HEK293 (cell line): ENCODE measurements at regions not wholly inside any gene's neighbourhood (a gene's known extent, or its start where the extent isn't known, plus 50 kb on each side); places are given as distances from the start of the nearest gene placed in this dataset.
"Not testable (repeated sequence)": the region's sequence is repeated elsewhere in the genome, so short reads cannot be mapped to it uniquely, and the experiment has no call there.

Experiments
- CTCF ChIA-PET: fragments of 350-600 bp; formaldehyde crosslinking; extraction: SDS; loops from one replicate; lab custom pipeline; 2021; ENCODE audit warnings: antibody characterized with exemption; lab: Yijun Ruan, JAX
- POLR2A ChIA-PET: fragments of 300-600 bp; formaldehyde crosslinking; extraction: SDS; loops from one replicate; lab custom pipeline; 2020; ENCODE audit warnings: antibody characterized with exemption, inconsistent platforms; lab: Yijun Ruan, JAX
- H3K27ac ChIP-seq: fragments of 200-500 bp; sonication (Bioruptor generic); 2 replicates; pipeline ENCODE4 v1.5.1; 2014; ENCODE audit warnings: low read depth, low read length, control low read depth, inconsistent platforms; ENCODE audit errors: extremely low read depth
- H3K36me3 ChIP-seq, 2 experiments: fragments of 200-500 bp in 1 of 2; sonication (Bioruptor generic) in 1 of 2; 1 replicate in 1 of 2; 2 replicates in 1 of 2; pipeline ENCODE4 v1.5.1; 2014 to 2017; ENCODE audit warnings: inconsistent platforms in 2 of 2, low read length in 2 of 2; ENCODE audit not compliant: control insufficient read depth in 2 of 2, insufficient read depth in 1 of 2
- H3K4me1 ChIP-seq: fragments of 200-500 bp; sonication (Bioruptor generic); 2 replicates; pipeline ENCODE4 v1.5.1; 2014; ENCODE audit warnings: mild to moderate bottlenecking, low read length, inconsistent platforms; ENCODE audit not compliant: control insufficient read depth, insufficient read depth
- H3K4me3 ChIP-seq: 2 replicates; pipeline ENCODE4 v1.5.1; 2011; ENCODE audit warnings: low read depth, mild to moderate bottlenecking, control low read depth, low read length, moderate library complexity
- H3K9me3 ChIP-seq: fragments of 200-500 bp; sonication (Bioruptor generic); 2 replicates; pipeline ENCODE4 v1.5.1; 2014; ENCODE audit warnings: low read depth, low read length, inconsistent platforms; ENCODE audit not compliant: control insufficient read depth, insufficient read depth
- EGR2 ChIP-seq: fragments of 450-650 bp; formaldehyde crosslinking; IDR thresholded peaks from 2 replicates; pipeline ENCODE4 v1.5.1; 2016; ENCODE audit warnings: low read depth, missing biosample characterization, missing genetic modification characterization
- FEZF1 ChIP-seq: fragments of 450-650 bp; formaldehyde crosslinking; IDR thresholded peaks from 2 replicates; pipeline ENCODE4 v1.5.1; 2016; ENCODE audit warnings: missing biosample characterization, missing genetic modification characterization
- GFI1B ChIP-seq: fragments of 450-650 bp; formaldehyde crosslinking; IDR thresholded peaks from 2 replicates; pipeline ENCODE4 v1.5.1; 2016; ENCODE audit warnings: missing biosample characterization, missing genetic modification characterization
- GLIS1 ChIP-seq: fragments of 450-650 bp; formaldehyde crosslinking; IDR thresholded peaks from 2 replicates; pipeline ENCODE4 v1.5.1; 2016; ENCODE audit warnings: missing biosample characterization, missing genetic modification characterization
- KLF16 ChIP-seq: fragments of 450-650 bp; formaldehyde crosslinking; IDR thresholded peaks from 2 replicates; pipeline ENCODE4 v1.5.1; 2017; ENCODE audit warnings: missing biosample characterization, missing genetic modification characterization
- YY2 ChIP-seq: fragments of 450-650 bp; formaldehyde crosslinking; IDR thresholded peaks from 2 replicates; pipeline ENCODE4 v1.5.1; 2016; ENCODE audit warnings: missing biosample characterization, missing genetic modification characterization
- ZBTB17 ChIP-seq: fragments of 450-650 bp; formaldehyde crosslinking; IDR thresholded peaks from 2 replicates; pipeline ENCODE4 v1.5.1; 2016; ENCODE audit warnings: missing biosample characterization, missing genetic modification characterization
- ZBTB21 ChIP-seq: fragments of 450-650 bp; formaldehyde crosslinking; IDR thresholded peaks from 2 replicates; pipeline ENCODE4 v1.5.1; 2017; ENCODE audit warnings: missing biosample characterization, missing genetic modification characterization
- ZFHX2 ChIP-seq: fragments of 450-650 bp; formaldehyde crosslinking; conservative IDR thresholded peaks from 2 replicates; pipeline ENCODE4 v1.5.1; 2016; ENCODE audit warnings: missing biosample characterization, missing genetic modification characterization
- ZFP41 ChIP-seq: fragments of 450-650 bp; formaldehyde crosslinking; IDR thresholded peaks from 2 replicates; pipeline ENCODE4 v1.5.1; 2016; ENCODE audit warnings: missing biosample characterization, missing genetic modification characterization, borderline replicate concordance
- ZIC2 ChIP-seq: fragments of 450-650 bp; formaldehyde crosslinking; IDR thresholded peaks from 2 replicates; pipeline ENCODE4 v1.5.1; 2016; ENCODE audit warnings: missing biosample characterization, missing genetic modification characterization
- ZNF146 ChIP-seq: fragments of 450-650 bp; formaldehyde crosslinking; IDR thresholded peaks from 2 replicates; pipeline ENCODE4 v1.5.1; 2016; ENCODE audit warnings: missing biosample characterization, missing genetic modification characterization
- ZNF155 ChIP-seq: fragments of 450-650 bp; formaldehyde crosslinking; IDR thresholded peaks from 2 replicates; pipeline ENCODE4 v1.5.1; 2016; ENCODE audit warnings: missing biosample characterization, missing genetic modification characterization
- ZNF169 ChIP-seq: fragments of 450-650 bp; formaldehyde crosslinking; IDR thresholded peaks from 2 replicates; pipeline ENCODE4 v1.5.1; 2016; ENCODE audit warnings: missing biosample characterization, missing genetic modification characterization
- ZNF19 ChIP-seq: fragments of 450-650 bp; formaldehyde crosslinking; IDR thresholded peaks from 2 replicates; pipeline ENCODE4; 2016; ENCODE audit warnings: missing biosample characterization, missing genetic modification characterization, low read depth
- ZNF214 ChIP-seq: fragments of 450-650 bp; formaldehyde crosslinking; IDR thresholded peaks from 2 replicates; pipeline ENCODE4 v1.5.1; 2017; ENCODE audit warnings: missing biosample characterization, mild to moderate bottlenecking, missing genetic modification characterization, borderline replicate concordance
- ZNF660 ChIP-seq: fragments of 450-650 bp; IDR thresholded peaks from 2 replicates; pipeline ENCODE4 v1.5.1; 2018; ENCODE audit warnings: missing biosample characterization, mild to moderate bottlenecking, missing genetic modification characterization
- ZNF701 ChIP-seq: fragments of 450-650 bp; formaldehyde crosslinking; IDR thresholded peaks from 2 replicates; pipeline ENCODE4 v1.5.1; 2016; ENCODE audit warnings: missing biosample characterization, missing genetic modification characterization
- ZNF777 ChIP-seq: fragments of 450-650 bp; formaldehyde crosslinking; IDR thresholded peaks from 2 replicates; pipeline ENCODE4 v1.5.1; 2017; ENCODE audit warnings: missing biosample characterization, missing genetic modification characterization, borderline replicate concordance
- ZNF830 ChIP-seq: fragments of 450-650 bp; IDR thresholded peaks from 2 replicates; pipeline ENCODE4 v1.5.0; 2018; ENCODE audit warnings: missing biosample characterization, missing genetic modification characterization, low read depth, mild to moderate bottlenecking, moderate library complexity
- ZNF843 ChIP-seq: fragments of 450-650 bp; formaldehyde crosslinking; IDR thresholded peaks from 2 replicates; pipeline ENCODE4 v1.5.1; 2016; ENCODE audit warnings: missing biosample characterization, missing genetic modification characterization
- ZSCAN16 ChIP-seq: fragments of 450-650 bp; formaldehyde crosslinking; IDR thresholded peaks from 2 replicates; pipeline ENCODE4 v1.5.1; 2016; ENCODE audit warnings: missing biosample characterization, missing genetic modification characterization
- TF ChIP-seq, protein P1 (sequence below): fragments of 450-650 bp; formaldehyde crosslinking; conservative IDR thresholded peaks from 2 replicates; pipeline ENCODE4 v1.5.1; 2016; ENCODE audit warnings: low read depth, missing biosample characterization, missing genetic modification characterization
- TF ChIP-seq, protein P2 (sequence below): fragments of 450-650 bp; formaldehyde crosslinking; IDR thresholded peaks from 2 replicates; pipeline ENCODE4 v1.5.1; 2016; ENCODE audit warnings: missing biosample characterization, missing genetic modification characterization
- TF ChIP-seq, protein P3 (sequence below): fragments of 450-650 bp; formaldehyde crosslinking; IDR thresholded peaks from 2 replicates; pipeline ENCODE4 v1.5.1; 2017; ENCODE audit warnings: missing biosample characterization, mild to moderate bottlenecking, missing genetic modification characterization, moderate library complexity

DNA sequence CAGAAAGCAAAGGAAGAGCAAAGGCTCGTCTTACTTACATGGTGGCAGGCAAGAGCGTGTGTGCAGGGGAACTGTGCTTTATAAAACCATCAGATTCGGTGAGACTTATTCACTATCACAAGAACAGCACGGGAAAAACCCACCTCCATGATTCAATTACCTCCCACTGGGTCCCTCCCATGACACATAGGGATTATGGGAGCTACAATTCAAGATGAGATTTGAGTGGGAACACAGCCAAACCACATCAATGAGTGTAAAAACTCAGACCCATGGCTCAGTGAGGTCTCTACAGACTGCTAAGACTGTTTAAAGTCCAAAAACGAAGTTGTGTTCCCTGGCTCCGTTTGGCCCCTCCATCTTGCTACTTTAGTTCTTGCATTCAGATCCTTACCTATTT, 79.2 kb upstream of the MINDY3 start:
- H3K4me3 ChIP-seq, POLR2A ChIA-PET, H3K27ac ChIP-seq, H3K36me3 ChIP-seq, H3K9me3 ChIP-seq, H3K4me1 ChIP-seq, CTCF ChIA-PET: not testable (repeated sequence)
- peak; percentile 51 for TF ChIP-seq ZFHX2 (tag by site-specific recombination)
- TF ChIP-seq ZIC2 (tag by site-specific recombination) = peak; percentile 54
- TF ChIP-seq, protein P1, sequence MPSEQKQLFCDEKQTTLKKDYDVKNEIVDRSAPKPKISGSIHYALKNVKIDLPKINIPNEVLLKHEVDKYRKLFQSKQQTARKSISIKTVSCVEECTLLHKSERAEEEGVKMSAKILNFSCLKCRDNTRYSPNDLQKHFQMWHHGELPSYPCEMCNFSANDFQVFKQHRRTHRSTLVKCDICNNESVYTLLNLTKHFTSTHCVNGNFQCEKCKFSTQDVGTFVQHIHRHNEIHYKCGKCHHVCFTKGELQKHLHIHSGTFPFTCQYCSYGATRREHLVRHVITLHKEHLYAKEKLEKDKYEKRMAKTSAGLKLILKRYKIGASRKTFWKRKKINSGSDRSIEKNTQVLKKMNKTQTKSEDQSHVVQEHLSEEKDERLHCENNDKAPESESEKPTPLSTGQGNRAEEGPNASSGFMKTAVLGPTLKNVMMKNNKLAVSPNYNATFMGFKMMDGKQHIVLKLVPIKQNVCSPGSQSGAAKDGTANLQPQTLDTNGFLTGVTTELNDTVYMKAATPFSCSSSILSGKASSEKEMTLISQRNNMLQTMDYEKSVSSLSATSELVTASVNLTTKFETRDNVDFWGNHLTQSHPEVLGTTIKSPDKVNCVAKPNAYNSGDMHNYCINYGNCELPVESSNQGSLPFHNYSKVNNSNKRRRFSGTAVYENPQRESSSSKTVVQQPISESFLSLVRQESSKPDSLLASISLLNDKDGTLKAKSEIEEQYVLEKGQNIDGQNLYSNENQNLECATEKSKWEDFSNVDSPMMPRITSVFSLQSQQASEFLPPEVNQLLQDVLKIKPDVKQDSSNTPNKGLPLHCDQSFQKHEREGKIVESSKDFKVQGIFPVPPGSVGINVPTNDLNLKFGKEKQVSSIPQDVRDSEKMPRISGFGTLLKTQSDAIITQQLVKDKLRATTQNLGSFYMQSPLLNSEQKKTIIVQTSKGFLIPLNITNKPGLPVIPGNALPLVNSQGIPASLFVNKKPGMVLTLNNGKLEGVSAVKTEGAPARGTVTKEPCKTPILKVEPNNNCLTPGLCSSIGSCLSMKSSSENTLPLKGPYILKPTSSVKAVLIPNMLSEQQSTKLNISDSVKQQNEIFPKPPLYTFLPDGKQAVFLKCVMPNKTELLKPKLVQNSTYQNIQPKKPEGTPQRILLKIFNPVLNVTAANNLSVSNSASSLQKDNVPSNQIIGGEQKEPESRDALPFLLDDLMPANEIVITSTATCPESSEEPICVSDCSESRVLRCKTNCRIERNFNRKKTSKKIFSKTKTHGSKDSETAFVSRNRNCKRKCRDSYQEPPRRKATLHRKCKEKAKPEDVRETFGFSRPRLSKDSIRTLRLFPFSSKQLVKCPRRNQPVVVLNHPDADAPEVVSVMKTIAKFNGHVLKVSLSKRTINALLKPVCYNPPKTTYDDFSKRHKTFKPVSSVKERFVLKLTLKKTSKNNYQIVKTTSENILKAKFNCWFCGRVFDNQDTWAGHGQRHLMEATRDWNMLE (tag by site-specific recombination) = 0 out of 2 replicates have a peak, but pooled peaks have one; percentile 13
- TF ChIP-seq GLIS1 (tag by site-specific recombination) = peak; percentile 44; the same call in 1 of the 2 replicates
- TF ChIP-seq YY2 (tag by site-specific recombination) = 0 out of 2 replicates have a peak, but pooled peaks have one; percentile 15
- 0 out of 2 replicates have a peak, but pooled peaks have one; percentile 24 for TF ChIP-seq GFI1B (tag by site-specific recombination)
- TF ChIP-seq ZNF660 (tag by site-specific recombination) = peak; percentile 72; the same call in 1 of the 2 replicates
- 0 out of 2 replicates have a peak, but pooled peaks have one; percentile 35 for TF ChIP-seq ZBTB21 (tag by site-specific recombination)
- TF ChIP-seq EGR2 = 0 out of 2 replicates have a peak, but pooled peaks have one; percentile 37

DNA sequence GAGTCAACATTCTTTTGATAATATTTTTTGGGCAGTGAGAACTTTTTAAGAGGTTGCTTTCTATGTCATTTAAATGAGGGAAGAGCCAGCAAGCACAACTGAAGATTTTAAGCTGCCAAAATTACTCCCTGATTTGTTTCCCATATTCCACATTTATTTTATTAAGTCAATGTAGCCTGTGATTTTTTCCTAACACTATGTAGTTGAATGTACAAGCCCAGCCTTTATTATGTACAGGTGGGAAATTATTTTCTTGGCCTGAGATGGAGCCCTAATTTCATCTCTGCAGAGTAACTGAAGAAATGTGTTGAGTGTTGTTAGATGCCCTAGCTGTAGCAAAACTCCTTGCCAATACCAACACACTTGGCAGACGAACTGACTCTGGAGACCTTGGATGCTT, 83.1 kb upstream of the MINDY3 start:
- CTCF ChIA-PET = no interaction called here
- POLR2A ChIA-PET = no interaction called here
- H3K36me3 ChIP-seq = no peaks in the 10 kb centered on the region

DNA sequence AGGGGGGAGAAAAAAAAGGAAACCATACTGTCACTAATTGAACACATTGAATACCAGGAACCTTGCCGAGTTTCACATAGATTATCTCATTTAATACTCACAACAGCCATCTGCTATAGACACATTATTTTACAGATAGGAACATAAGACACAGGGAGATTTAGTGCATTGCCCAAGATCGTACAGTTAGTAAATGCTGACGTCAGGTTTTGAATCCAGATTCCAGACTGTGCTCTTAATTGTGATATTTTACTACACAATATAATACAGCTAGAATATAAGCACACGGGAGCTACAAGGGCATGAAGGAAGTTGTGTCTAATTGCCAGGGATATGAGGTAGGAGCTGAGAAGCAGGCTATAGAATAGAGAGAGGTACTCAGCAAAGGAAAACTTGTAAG, 93.9 kb upstream of the MINDY3 start:
- H3K36me3 ChIP-seq = no peaks in the 10 kb centered on the region
- H3K4me1 ChIP-seq = no peaks in the 10 kb centered on the region
- H3K9me3 ChIP-seq = no peaks in the 10 kb centered on the region
- POLR2A ChIA-PET = no interaction called here
- H3K27ac ChIP-seq = no peak overlapping the region
- no peak overlapping the region for H3K4me3 ChIP-seq
- CTCF ChIA-PET = no interaction called here
- TF ChIP-seq ZIC2 (tag by site-specific recombination) = no peak
- no peak for TF ChIP-seq ZFP41 (tag by site-specific recombination)
- no peak for TF ChIP-seq ZNF214 (tag by site-specific recombination)
- TF ChIP-seq ZNF146 (tag by site-specific recombination) = no peak
- TF ChIP-seq ZNF169 (tag by site-specific recombination) = no peak
- TF ChIP-seq ZNF777 = no peak
- TF ChIP-seq ZNF830 (tag by site-specific recombination) = no peak
- TF ChIP-seq FEZF1 (tag by site-specific recombination) = no peak
- TF ChIP-seq ZBTB17 (tag by site-specific recombination) = no peak
- TF ChIP-seq ZFHX2 (tag by site-specific recombination) = no peak
- TF ChIP-seq ZNF155 (tag by site-specific recombination) = no peak
- TF ChIP-seq ZNF843 = no peak
- TF ChIP-seq, protein P2, sequence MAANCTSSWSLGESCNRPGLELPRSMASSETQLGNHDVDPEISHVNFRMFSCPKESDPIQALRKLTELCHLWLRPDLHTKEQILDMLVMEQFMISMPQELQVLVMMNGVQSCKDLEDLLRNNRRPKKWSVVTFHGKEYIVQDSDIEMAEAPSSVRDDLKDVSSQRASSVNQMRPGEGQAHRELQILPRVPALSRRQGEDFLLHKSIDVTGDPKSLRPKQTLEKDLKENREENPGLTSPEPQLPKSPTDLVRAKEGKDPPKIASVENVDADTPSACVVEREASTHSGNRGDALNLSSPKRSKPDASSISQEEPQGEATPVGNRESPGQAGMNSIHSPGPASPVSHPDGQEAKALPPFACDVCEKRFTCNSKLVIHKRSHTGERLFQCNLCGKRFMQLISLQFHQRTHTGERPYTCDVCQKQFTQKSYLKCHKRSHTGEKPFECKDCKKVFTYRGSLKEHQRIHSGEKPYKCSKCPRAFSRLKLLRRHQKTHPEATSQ = no peak

More for the DNA sequence above, 83.1 kb upstream of the MINDY3 start:
- TF ChIP-seq ZNF19 (tag by site-specific recombination) (no peak), ZSCAN16 (tag by site-specific recombination) (no peak), ZNF701 (tag by site-specific recombination) (no peak), KLF16 (tag by site-specific recombination) (no peak)
- TF ChIP-seq, protein P3, sequence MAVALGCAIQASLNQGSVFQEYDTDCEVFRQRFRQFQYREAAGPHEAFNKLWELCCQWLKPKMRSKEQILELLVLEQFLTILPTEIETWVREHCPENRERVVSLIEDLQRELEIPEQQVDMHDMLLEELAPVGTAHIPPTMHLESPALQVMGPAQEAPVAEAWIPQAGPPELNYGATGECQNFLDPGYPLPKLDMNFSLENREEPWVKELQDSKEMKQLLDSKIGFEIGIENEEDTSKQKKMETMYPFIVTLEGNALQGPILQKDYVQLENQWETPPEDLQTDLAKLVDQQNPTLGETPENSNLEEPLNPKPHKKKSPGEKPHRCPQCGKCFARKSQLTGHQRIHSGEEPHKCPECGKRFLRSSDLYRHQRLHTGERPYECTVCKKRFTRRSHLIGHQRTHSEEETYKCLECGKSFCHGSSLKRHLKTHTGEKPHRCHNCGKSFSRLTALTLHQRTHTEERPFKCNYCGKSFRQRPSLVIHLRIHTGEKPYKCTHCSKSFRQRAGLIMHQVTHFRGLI (tag by site-specific recombination) = peak; percentile 92
- no peaks in the 10 kb centered on the region; the same call in 1 of the 2 replicates for H3K9me3 ChIP-seq
- no peak overlapping the region for H3K27ac ChIP-seq
- no peak overlapping the region for H3K4me3 ChIP-seq
- H3K4me1 ChIP-seq = no peaks in the 10 kb centered on the region
